Mammary epithelial cell (primary cell): ENCODE measurements at regions not wholly inside any gene's neighbourhood (a gene's known extent, or its start where the extent isn't known, plus 50 kb on each side); places are given as distances from the start of the nearest gene placed in this dataset.

Experiments used
- CTCF ChIP-seq, 2 donors: IDR thresholded peaks in 1 of 2; conservative IDR thresholded peaks in 1 of 2; 2 replicates each; pipeline ENCODE4 v1.5.1; 2011 to 2012; ENCODE audit warnings: inconsistent platforms in 2 of 2, low read length in 2 of 2, mild to moderate bottlenecking in 2 of 2, control low read depth in 1 of 2, low read depth in 1 of 2; ENCODE audit not compliant: insufficient read depth in 1 of 2; ENCODE audit errors: extremely low read depth in 1 of 2
- EZH2 ChIP-seq: IDR thresholded peaks from 2 replicates; pipeline ENCODE4 v1.6.1; 2012; ENCODE audit warnings: low read length, inconsistent platforms, borderline replicate concordance

- TF ChIP-seq CTCF (conservative IDR thresholded peaks at IDR 0.05 in 1 of 2, IDR thresholded peaks at IDR 0.05 in 1 of 2; ENCODE audit: extremely low read depth in 1 of 2, insufficient read depth in 1 of 2, low read depth in 1 of 2, low read length in 2 of 2) = no peak
- no peak for TF ChIP-seq EZH2
Observed at GRCh38 chr11:29009426-29009825, 901.2 kb downstream of the METTL15 start.
